K562 (cell line): ENCODE measurements at regions not wholly inside any gene's neighbourhood (a gene's known extent, or its start where the extent isn't known, plus 50 kb on each side); places are given as distances from the start of the nearest gene placed in this dataset.

Experiments
- AFF4 ChIP-seq: sonication (generic); formaldehyde crosslinking; IDR thresholded peaks from 2 replicates; pipeline ENCODE4 v1.8.0; 2023; ENCODE audit warnings: mild to moderate bottlenecking, missing genetic modification reagents
- CBX5 ChIP-seq: IDR thresholded peaks from 2 replicates; pipeline ENCODE4 v1.6.1; 2014; ENCODE audit warnings: low read depth, borderline replicate concordance
- DPF2 ChIP-seq: fragments of 450-650 bp; IDR thresholded peaks from 2 replicates; pipeline ENCODE4 v1.6.1; 2016
- EP300 ChIP-seq: IDR thresholded peaks from 2 replicates; pipeline ENCODE4 v1.6.1; 2012; ENCODE audit warnings: low read length, improper control_type of control experiment
- FOXK1 ChIP-seq: sonication (generic); formaldehyde crosslinking; IDR thresholded peaks from 2 replicates; pipeline ENCODE4 v1.8.0; 2022; ENCODE audit warnings: missing genetic modification reagents, mild to moderate bottlenecking, borderline replicate concordance
- JUND ChIP-seq, 2 experiments: IDR thresholded peaks; 2 replicates in 1 of 2; 3 replicates in 1 of 2; pipeline ENCODE4 v1.6.1; 2011; ENCODE audit warnings: borderline replicate concordance in 2 of 2, low read depth in 2 of 2, low read length in 2 of 2, improper control_type of control experiment in 1 of 2, missing biosample characterization in 1 of 2, missing genetic modification characterization in 1 of 2, missing genetic modification reagents in 1 of 2
- MCM2 ChIP-seq: fragments of 450-650 bp; IDR thresholded peaks from 2 replicates; pipeline ENCODE4 v1.6.1; 2017; ENCODE audit warnings: low read depth, mild to moderate bottlenecking
- SMAD4 ChIP-seq: fragments of 250-450 bp; sonication (Bioruptor Pico); conservative IDR thresholded peaks from 2 replicates; pipeline ENCODE4 v1.8.0; 2021; ENCODE audit warnings: inconsistent platforms, mild to moderate bottlenecking, moderate library complexity
- TF ChIP-seq, protein P1 (sequence below): fragments of 250-450 bp; sonication (Bioruptor Pico); IDR thresholded peaks from 2 replicates; pipeline ENCODE4 v1.4.0; 2020
- TF ChIP-seq, protein P2 (sequence below): fragments of 450-650 bp; IDR thresholded peaks from 2 replicates; pipeline ENCODE4 v1.6.1; 2014; ENCODE audit warnings: low read depth, mild to moderate bottlenecking, moderate library complexity, borderline replicate concordance
- TF ChIP-seq, protein P3 (sequence below): fragments of 250-450 bp; sonication (Bioruptor Pico); IDR thresholded peaks from 2 replicates; pipeline ENCODE4 v1.4.0; 2020

DNA sequence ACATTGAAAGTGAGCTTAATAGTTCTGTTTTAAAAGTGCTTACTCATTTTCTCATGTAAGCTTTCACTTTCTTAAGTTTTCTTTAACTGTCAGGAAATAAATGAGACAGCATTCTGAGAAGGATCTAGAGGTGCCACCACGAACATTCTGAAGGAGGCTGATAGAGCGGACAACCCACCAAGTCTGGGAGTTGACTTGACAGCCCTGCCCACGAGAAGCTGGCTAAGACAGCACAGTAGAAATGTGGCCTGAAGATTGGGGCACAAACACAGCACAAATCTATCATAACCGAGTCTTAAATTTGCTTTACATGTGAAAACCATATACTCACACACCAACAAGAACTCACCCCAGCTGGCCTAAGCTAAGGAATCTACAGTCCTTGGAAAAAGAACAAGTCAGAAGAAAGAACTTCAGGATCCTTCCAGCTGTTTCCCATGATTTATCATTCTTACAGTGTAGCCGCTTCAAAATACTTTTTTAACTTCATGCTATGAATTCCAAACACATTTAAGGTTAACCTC, 144.2 kb upstream of the TNFAIP3 start (continued):
- TF ChIP-seq AFF4 (CRISPR knock-in tag) (no peak), SMAD4 (CRISPR knock-in tag) (0 out of 2 replicates have a peak, but pooled peaks have one; percentile 46), EP300 (peak; percentile 65), DPF2 (peak; percentile 39; the same call in 1 of the 2 replicates), FOXK1 (no peak), JUND (IDR thresholded peaks at IDR 0.05; ENCODE audit: borderline replicate concordance, low read depth, low read length) (no peak), JUND (tag; IDR thresholded peaks at IDR 0.05; ENCODE audit: borderline replicate concordance, low read depth, low read length) (peak; percentile 26; the same call in 2 of the 3 replicates), CBX5 (no peak), MCM2 (no peak)
- TF ChIP-seq, protein P1, sequence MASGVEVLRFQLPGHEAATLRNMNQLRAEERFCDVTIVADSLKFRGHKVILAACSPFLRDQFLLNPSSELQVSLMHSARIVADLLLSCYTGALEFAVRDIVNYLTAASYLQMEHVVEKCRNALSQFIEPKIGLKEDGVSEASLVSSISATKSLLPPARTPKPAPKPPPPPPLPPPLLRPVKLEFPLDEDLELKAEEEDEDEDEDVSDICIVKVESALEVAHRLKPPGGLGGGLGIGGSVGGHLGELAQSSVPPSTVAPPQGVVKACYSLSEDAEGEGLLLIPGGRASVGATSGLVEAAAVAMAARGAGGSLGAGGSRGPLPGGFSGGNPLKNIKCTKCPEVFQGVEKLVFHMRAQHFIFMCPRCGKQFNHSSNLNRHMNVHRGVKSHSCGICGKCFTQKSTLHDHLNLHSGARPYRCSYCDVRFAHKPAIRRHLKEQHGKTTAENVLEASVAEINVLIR (CRISPR knock-in tag): 0 out of 2 replicates have a peak, but pooled peaks have one; percentile 26
- TF ChIP-seq, protein P2, sequence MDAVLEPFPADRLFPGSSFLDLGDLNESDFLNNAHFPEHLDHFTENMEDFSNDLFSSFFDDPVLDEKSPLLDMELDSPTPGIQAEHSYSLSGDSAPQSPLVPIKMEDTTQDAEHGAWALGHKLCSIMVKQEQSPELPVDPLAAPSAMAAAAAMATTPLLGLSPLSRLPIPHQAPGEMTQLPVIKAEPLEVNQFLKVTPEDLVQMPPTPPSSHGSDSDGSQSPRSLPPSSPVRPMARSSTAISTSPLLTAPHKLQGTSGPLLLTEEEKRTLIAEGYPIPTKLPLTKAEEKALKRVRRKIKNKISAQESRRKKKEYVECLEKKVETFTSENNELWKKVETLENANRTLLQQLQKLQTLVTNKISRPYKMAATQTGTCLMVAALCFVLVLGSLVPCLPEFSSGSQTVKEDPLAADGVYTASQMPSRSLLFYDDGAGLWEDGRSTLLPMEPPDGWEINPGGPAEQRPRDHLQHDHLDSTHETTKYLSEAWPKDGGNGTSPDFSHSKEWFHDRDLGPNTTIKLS: no peak
- TF ChIP-seq, protein P3, sequence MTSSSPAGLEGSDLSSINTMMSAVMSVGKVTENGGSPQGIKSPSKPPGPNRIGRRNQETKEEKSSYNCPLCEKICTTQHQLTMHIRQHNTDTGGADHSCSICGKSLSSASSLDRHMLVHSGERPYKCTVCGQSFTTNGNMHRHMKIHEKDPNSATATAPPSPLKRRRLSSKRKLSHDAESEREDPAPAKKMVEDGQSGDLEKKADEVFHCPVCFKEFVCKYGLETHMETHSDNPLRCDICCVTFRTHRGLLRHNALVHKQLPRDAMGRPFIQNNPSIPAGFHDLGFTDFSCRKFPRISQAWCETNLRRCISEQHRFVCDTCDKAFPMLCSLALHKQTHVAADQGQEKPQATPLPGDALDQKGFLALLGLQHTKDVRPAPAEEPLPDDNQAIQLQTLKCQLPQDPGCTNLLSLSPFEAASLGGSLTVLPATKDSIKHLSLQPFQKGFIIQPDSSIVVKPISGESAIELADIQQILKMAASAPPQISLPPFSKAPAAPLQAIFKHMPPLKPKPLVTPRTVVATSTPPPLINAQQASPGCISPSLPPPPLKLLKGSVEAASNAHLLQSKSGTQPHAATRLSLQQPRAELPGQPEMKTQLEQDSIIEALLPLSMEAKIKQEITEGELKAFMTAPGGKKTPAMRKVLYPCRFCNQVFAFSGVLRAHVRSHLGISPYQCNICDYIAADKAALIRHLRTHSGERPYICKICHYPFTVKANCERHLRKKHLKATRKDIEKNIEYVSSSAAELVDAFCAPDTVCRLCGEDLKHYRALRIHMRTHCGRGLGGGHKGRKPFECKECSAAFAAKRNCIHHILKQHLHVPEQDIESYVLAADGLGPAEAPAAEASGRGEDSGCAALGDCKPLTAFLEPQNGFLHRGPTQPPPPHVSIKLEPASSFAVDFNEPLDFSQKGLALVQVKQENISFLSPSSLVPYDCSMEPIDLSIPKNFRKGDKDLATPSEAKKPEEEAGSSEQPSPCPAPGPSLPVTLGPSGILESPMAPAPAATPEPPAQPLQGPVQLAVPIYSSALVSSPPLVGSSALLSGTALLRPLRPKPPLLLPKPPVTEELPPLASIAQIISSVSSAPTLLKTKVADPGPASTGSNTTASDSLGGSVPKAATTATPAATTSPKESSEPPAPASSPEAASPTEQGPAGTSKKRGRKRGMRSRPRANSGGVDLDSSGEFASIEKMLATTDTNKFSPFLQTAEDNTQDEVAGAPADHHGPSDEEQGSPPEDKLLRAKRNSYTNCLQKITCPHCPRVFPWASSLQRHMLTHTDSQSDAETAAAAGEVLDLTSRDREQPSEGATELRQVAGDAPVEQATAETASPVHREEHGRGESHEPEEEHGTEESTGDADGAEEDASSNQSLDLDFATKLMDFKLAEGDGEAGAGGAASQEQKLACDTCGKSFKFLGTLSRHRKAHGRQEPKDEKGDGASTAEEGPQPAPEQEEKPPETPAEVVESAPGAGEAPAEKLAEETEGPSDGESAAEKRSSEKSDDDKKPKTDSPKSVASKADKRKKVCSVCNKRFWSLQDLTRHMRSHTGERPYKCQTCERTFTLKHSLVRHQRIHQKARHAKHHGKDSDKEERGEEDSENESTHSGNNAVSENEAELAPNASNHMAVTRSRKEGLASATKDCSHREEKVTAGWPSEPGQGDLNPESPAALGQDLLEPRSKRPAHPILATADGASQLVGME (CRISPR knock-in tag): no peak
